ENCODE measurements at regions not wholly inside any gene's neighbourhood (a gene's known extent, or its start where the extent isn't known, plus 50 kb on each side); places are given as distances from the start of the nearest gene placed in this dataset.

- Histone ChIP-seq H3K4me3 (no peak overlapping the region), H3K4me1 (no peaks in the 10 kb centered on the region), H3K9me3 (no peaks in the 10 kb centered on the region), H3K36me3 (no peaks in the 10 kb centered on the region), H3K27ac (no peak overlapping the region), H3K27me3 (no peaks in the 10 kb centered on the region)
- TF ChIP-seq POLR2AphosphoS5 (IDR thresholded peaks at IDR 0.05; ENCODE audit: insufficient read depth in 1 of 2, low read depth in 1 of 2) (no peak), POLR2A (IDR thresholded peaks at IDR 0.05) (no peak)
- TF ChIP-seq, protein P1, sequence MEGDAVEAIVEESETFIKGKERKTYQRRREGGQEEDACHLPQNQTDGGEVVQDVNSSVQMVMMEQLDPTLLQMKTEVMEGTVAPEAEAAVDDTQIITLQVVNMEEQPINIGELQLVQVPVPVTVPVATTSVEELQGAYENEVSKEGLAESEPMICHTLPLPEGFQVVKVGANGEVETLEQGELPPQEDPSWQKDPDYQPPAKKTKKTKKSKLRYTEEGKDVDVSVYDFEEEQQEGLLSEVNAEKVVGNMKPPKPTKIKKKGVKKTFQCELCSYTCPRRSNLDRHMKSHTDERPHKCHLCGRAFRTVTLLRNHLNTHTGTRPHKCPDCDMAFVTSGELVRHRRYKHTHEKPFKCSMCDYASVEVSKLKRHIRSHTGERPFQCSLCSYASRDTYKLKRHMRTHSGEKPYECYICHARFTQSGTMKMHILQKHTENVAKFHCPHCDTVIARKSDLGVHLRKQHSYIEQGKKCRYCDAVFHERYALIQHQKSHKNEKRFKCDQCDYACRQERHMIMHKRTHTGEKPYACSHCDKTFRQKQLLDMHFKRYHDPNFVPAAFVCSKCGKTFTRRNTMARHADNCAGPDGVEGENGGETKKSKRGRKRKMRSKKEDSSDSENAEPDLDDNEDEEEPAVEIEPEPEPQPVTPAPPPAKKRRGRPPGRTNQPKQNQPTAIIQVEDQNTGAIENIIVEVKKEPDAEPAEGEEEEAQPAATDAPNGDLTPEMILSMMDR (IDR thresholded peaks at IDR 0.05), result no peak
- DNase-seq (ENCODE audit: extremely low spot score in 2 of 2), result no peak
- intact Hi-C loops (cut with DNase I), result no loop called here
These were observed 222.5 kb upstream of the TAS2R1 start for GRCh38 chr5:9852671-9853070.

- no peaks in the 10 kb centered on the region for H3K27me3 ChIP-seq
- no peak for DNase-seq (ENCODE audit: extremely low spot score in 2 of 2)
- H3K27ac ChIP-seq, result no peak overlapping the region
- H3K4me3 ChIP-seq, result no peak overlapping the region
- H3K36me3 ChIP-seq, result no peaks in the 10 kb centered on the region
- no peaks in the 10 kb centered on the region for H3K9me3 ChIP-seq
- TF ChIP-seq POLR2AphosphoS5 (IDR thresholded peaks at IDR 0.05; ENCODE audit: insufficient read depth in 1 of 2, low read depth in 1 of 2) (no peak), POLR2A (IDR thresholded peaks at IDR 0.05) (no peak)
- TF ChIP-seq, protein P1 (IDR thresholded peaks at IDR 0.05), result no peak
- intact Hi-C loops (cut with DNase I), result no loop called here
- H3K4me1 ChIP-seq, result no peaks in the 10 kb centered on the region
These were observed 221.3 kb upstream of the TAS2R1 start for GRCh38 chr5:9851458-9851857.

GRCh38 chr5:9850456-9850855 is 220.3 kb upstream of the TAS2R1 start:
- Histone ChIP-seq H3K4me1 (no peaks in the 10 kb centered on the region), H3K9me3 (no peaks in the 10 kb centered on the region), H3K27ac (no peak overlapping the region), H3K36me3 (no peaks in the 10 kb centered on the region), H3K4me3 (no peak overlapping the region), H3K27me3 (no peaks in the 10 kb centered on the region)
- DNase-seq (ENCODE audit: extremely low spot score in 2 of 2), result no peak
- TF ChIP-seq, protein P1 (IDR thresholded peaks at IDR 0.05), result no peak
- TF ChIP-seq POLR2AphosphoS5 (IDR thresholded peaks at IDR 0.05; ENCODE audit: insufficient read depth in 1 of 2, low read depth in 1 of 2) (no peak), POLR2A (IDR thresholded peaks at IDR 0.05) (no peak)
- intact Hi-C loops (cut with DNase I), result no loop called here

GRCh38 chr5:9847631-9848030 is 217.5 kb upstream of the TAS2R1 start:
- no peak overlapping the region for H3K4me3 ChIP-seq
- no peaks in the 10 kb centered on the region for H3K9me3 ChIP-seq
- no peak for DNase-seq (ENCODE audit: extremely low spot score in 2 of 2)
- H3K4me1 ChIP-seq, result no peaks in the 10 kb centered on the region
- no peaks in the 10 kb centered on the region for H3K36me3 ChIP-seq
- TF ChIP-seq POLR2A (IDR thresholded peaks at IDR 0.05), result no peak
- TF ChIP-seq POLR2AphosphoS5 (IDR thresholded peaks at IDR 0.05; ENCODE audit: insufficient read depth in 1 of 2, low read depth in 1 of 2), result no peak
- TF ChIP-seq, protein P1 (IDR thresholded peaks at IDR 0.05), result no peak
- no peak overlapping the region for H3K27ac ChIP-seq
- intact Hi-C loops (cut with DNase I), result no loop called here
- no peaks in the 10 kb centered on the region for H3K27me3 ChIP-seq

DNA sequence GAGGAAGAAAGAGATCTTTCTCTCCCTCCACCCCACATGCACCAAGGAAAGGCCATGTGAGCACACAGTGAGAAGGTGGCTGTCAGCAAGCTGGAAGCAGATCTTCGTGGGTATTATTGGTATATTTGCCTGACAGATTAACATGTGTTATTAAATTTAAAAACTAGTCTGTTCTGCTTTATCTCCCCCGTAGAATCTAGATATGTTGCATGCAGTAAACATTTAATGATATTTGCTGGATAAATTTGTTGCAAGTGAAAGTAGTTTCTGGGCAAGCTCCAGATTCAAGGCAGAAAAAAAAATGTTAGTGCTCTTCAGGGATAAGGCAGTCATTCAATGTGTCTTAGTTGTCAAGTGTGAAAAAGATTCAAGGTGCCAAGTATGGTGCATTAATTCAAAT is 215.0 kb upstream of the TAS2R1 start:
- Histone ChIP-seq H3K4me3 (no peak overlapping the region), H3K27ac (no peak overlapping the region), H3K36me3 (no peaks in the 10 kb centered on the region), H3K9me3 (no peaks in the 10 kb centered on the region), H3K27me3 (no peaks in the 10 kb centered on the region), H3K4me1 (no peaks in the 10 kb centered on the region)
- DNase-seq (ENCODE audit: extremely low spot score in 2 of 2), result no peak
- intact Hi-C loops (cut with DNase I), result no loop called here
- TF ChIP-seq, protein P1 (IDR thresholded peaks at IDR 0.05), result no peak
- TF ChIP-seq POLR2A (IDR thresholded peaks at IDR 0.05) (no peak), POLR2AphosphoS5 (IDR thresholded peaks at IDR 0.05; ENCODE audit: insufficient read depth in 1 of 2, low read depth in 1 of 2) (no peak)
